BLaER1 treated with 17β-estradiol and CSF1 and Interleukin-3, amounts not matched to agents 10 nM and 100 nM (cell line): ENCODE measurements at regions not wholly inside any gene's neighbourhood (a gene's known extent, or its start where the extent isn't known, plus 50 kb on each side); places are given as distances from the start of the nearest gene placed in this dataset.
A peak's percentile ranks its signal among the peaks of the same experiment; 100 is the strongest.

Experiments used
- H3K27ac ChIP-seq, 11 experiments: shearing (Covaris generic); formaldehyde crosslinking; 2 replicates each; pipeline ENCODE4 v1.8.1; 2022
- H3K27me3 ChIP-seq, 11 experiments: shearing (Covaris generic); formaldehyde crosslinking; 2 replicates each; pipeline ENCODE4 v1.8.1; 2022
- H3K36me3 ChIP-seq, 11 experiments: shearing (Covaris generic); formaldehyde crosslinking; 2 replicates each; pipeline ENCODE4 v1.8.1; 2022
- H3K4me1 ChIP-seq, 10 experiments: shearing (Covaris generic); formaldehyde crosslinking; 2 replicates each; pipeline ENCODE4 v1.8.1; 2022
- H3K4me2 ChIP-seq, 11 experiments: shearing (Covaris generic); formaldehyde crosslinking; 2 replicates each; pipeline ENCODE4 v1.8.1; 2022
- H3K4me3 ChIP-seq, 10 experiments: shearing (Covaris generic); formaldehyde crosslinking; 2 replicates each; pipeline ENCODE4 v1.8.1; 2022
- H3K9ac ChIP-seq, 11 experiments: shearing (Covaris generic); formaldehyde crosslinking; 2 replicates each; pipeline ENCODE4 v1.8.1; 2022
- H3K9me3 ChIP-seq, 11 experiments: shearing (Covaris generic); formaldehyde crosslinking; replicated peaks in 1 of 11; 2 replicates each; pipeline ENCODE4 v1.8.1; 2022
- H4K20me1 ChIP-seq, 11 experiments: shearing (Covaris generic); formaldehyde crosslinking; 2 replicates each; pipeline ENCODE4 v1.8.1; 2022
- Cebpa-rat ChIP-seq, 11 experiments: shearing (Covaris generic); IDR thresholded peaks; 2 replicates each; pipeline ENCODE4 v1.8.1; 2022

DNA sequence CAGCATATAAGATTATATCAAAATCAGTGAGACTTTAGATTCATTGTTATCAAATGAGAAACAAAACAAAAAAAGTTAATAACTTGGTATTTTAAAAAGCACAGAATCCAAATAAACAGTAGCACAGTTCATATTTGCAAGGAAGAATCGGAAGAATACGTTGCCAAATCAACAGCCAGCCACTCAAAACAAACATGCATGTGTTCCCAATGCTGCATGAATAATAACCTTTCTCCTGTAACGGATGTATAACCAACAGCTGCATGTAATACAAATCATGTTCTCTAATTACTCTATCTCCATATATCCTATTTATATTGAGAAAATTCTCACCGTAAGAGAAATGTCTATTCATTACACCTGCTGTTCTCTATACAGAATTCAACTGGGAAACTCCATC is 98.9 kb upstream of the FOXD3 start:
- Histone ChIP-seq H4K20me1 (no peaks in the 10 kb centered on the region), H3K36me3 (no peaks in the 10 kb centered on the region), H3K27me3 (no peaks in the 10 kb centered on the region), H3K4me2 (no peak overlapping the region), H3K9me3 (no peaks in the 10 kb centered on the region), H3K9ac (no peak overlapping the region), H3K4me1 (no peaks in the 10 kb centered on the region), H3K4me3 (no peak overlapping the region), H3K27ac (no peak overlapping the region)
- TF ChIP-seq Cebpa-rat (IDR thresholded peaks at IDR 0.05): no peak

DNA sequence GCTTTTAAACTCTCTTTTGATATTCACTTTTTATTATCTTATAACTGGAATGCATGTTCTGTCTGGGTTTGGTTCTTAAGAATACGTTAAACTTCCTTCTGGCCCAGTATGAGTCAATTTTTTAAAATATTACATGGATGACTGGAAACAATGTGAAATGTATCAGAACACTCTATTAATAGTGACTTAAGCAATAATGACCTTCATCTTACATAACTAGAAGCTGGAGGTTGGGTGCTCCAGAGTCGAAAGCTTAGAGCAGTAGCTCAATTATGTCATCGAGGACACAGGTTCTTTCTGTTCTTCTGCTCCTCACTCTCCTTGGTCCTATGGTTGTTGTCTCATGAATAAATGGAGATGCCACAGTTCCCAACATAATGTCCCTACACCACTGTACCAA is 91.6 kb upstream of the FOXD3 start:
- Histone ChIP-seq H3K9ac (no peak overlapping the region), H3K4me3 (no peak overlapping the region), H3K9me3 (peaks cover 6 to 23% (median 18%) of the 10 kb centered on the region in 11 experiments; a peak in 18 of 22 replicates), H4K20me1 (no peaks in the 10 kb centered on the region), H3K27me3 (no peaks in the 10 kb centered on the region), H3K27ac (no peak overlapping the region), H3K36me3 (no peaks in the 10 kb centered on the region), H3K4me1 (no peaks in the 10 kb centered on the region), H3K4me2 (no peak overlapping the region)
- TF ChIP-seq Cebpa-rat (IDR thresholded peaks at IDR 0.05): no peak

- Histone ChIP-seq H3K9me3 (peaks cover 6 to 17% (median 14%) of the 10 kb centered on the region in 11 experiments; a peak in 18 of 22 replicates), H3K4me1 (no peaks in the 10 kb centered on the region), H4K20me1 (no peaks in the 10 kb centered on the region), H3K36me3 (no peaks in the 10 kb centered on the region), H3K27me3 (no peaks in the 10 kb centered on the region), H3K4me2 (no peak overlapping the region), H3K4me3 (no peak overlapping the region), H3K27ac (no peak overlapping the region), H3K9ac (no peak overlapping the region)
- no peak for TF ChIP-seq Cebpa-rat (IDR thresholded peaks at IDR 0.05)
Observed at GRCh38 chr1:63238721-63239120, 83.6 kb upstream of the FOXD3 start.

DNA sequence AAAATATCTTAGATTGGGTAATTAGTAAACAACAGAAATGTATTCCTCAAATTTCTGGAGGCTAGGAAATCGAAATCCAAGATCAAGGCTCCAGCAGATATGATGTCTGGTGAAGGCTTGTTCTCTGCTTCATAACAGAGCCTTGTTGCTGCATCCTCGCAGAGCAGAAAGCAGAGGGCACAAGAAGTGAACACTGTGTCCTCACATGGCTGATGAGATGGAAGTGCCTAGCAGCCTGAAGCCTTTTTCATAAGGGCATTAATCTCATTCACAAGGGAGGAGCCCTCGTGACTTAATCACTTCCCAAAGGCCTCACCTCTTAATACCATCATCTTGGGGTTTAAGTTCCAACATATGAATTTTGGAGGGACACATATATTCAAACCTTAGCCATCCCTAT is 77.2 kb upstream of the FOXD3 start:
- Histone ChIP-seq H3K4me2 (no peak overlapping the region), H3K4me3 (no peak overlapping the region), H3K9me3 (no peaks in the 10 kb centered on the region; a peak in 1 of 22 replicates), H3K27ac (no peak overlapping the region), H3K36me3 (no peaks in the 10 kb centered on the region), H3K9ac (no peak overlapping the region), H3K4me1 (no peaks in the 10 kb centered on the region), H4K20me1 (no peaks in the 10 kb centered on the region), H3K27me3 (no peaks in the 10 kb centered on the region)
- no peak for TF ChIP-seq Cebpa-rat (IDR thresholded peaks at IDR 0.05)

GRCh38 chr1:63248216-63248615 is 74.2 kb upstream of the FOXD3 start:
- Histone ChIP-seq H3K27me3 (no peaks in the 10 kb centered on the region), H3K9me3 (no peaks in the 10 kb centered on the region; a peak in 1 of 22 replicates), H3K4me3 (no peak overlapping the region), H3K27ac (no peak overlapping the region), H4K20me1 (no peaks in the 10 kb centered on the region), H3K4me2 (no peak overlapping the region), H3K36me3 (no peaks in the 10 kb centered on the region), H3K9ac (no peak overlapping the region), H3K4me1 (no peaks in the 10 kb centered on the region)
- TF ChIP-seq Cebpa-rat (IDR thresholded peaks at IDR 0.05): no peak

DNA sequence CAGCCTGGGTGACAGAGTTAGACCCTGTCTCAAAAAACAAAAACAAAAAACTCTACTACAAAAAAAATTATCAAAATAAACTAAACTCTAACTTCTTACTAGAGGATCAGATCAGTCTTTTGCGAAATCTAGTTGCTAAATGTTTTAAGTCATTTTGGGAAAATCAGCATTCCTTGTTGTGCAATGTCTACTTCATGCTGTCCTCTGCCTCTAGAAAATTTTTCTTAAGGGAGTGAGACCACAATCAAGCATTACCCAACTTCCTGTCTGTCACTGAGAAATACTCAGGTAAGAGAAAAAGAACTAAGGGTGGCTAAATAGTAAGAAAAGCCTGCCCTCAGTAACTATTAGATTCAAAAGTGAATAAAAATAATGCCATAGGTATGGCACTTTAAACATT is 67.2 kb upstream of the FOXD3 start:
- Histone ChIP-seq H3K27me3 (no peaks in the 10 kb centered on the region), H3K27ac (no peak overlapping the region), H4K20me1 (no peaks in the 10 kb centered on the region), H3K4me2 (peak overlapping the region in 1 of 11 experiments; percentile 3; a peak in 2 of 22 replicates), H3K36me3 (no peaks in the 10 kb centered on the region), H3K4me3 (no peak overlapping the region), H3K9ac (no peak overlapping the region), H3K9me3 (no peaks in the 10 kb centered on the region; a peak in 1 of 22 replicates), H3K4me1 (peaks cover 0 to 5% (median 0%) of the 10 kb centered on the region in 10 experiments; a peak in 2 of 20 replicates)
- no peak; a peak in 1 of 22 replicates for TF ChIP-seq Cebpa-rat (IDR thresholded peaks at IDR 0.05)

- no peaks in the 10 kb centered on the region for H3K9me3 ChIP-seq
- no peak for TF ChIP-seq Cebpa-rat (IDR thresholded peaks at IDR 0.05)
- no peak overlapping the region for H3K27ac ChIP-seq
- H3K4me1 ChIP-seq: no peaks in the 10 kb centered on the region
- H3K36me3 ChIP-seq: no peaks in the 10 kb centered on the region
- H3K9ac ChIP-seq: no peak overlapping the region
- no peaks in the 10 kb centered on the region for H3K27me3 ChIP-seq
- no peaks in the 10 kb centered on the region for H4K20me1 ChIP-seq
- no peak overlapping the region for H3K4me2 ChIP-seq
- H3K4me3 ChIP-seq: no peak overlapping the region
Observed at GRCh38 chr1:63261736-63262458, 60.5 kb upstream of the FOXD3 start.

DNA sequence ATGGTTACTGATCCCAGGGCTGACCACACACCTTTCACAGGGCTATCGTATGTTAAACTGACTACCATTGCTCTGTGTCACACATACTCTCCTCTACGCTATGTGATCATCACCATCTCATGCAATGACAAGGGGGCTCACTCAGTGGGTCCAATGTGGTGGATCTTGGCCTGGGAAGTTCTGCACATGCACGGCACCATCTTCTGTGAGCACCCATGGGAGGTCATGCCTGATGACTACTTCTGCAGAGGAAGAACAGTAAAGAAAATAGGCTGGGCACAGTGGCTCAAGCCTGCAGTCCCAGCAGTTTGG is 60.0 kb upstream of the FOXD3 start:
- Histone ChIP-seq H3K4me1 (no peaks in the 10 kb centered on the region), H3K4me3 (no peak overlapping the region), H3K27ac (no peak overlapping the region), H3K9ac (no peak overlapping the region), H3K27me3 (no peaks in the 10 kb centered on the region), H3K4me2 (no peak overlapping the region), H3K9me3 (no peaks in the 10 kb centered on the region), H4K20me1 (no peaks in the 10 kb centered on the region), H3K36me3 (no peaks in the 10 kb centered on the region)
- TF ChIP-seq Cebpa-rat (IDR thresholded peaks at IDR 0.05): no peak

GRCh38 chr1:63264161-63264560 is 58.2 kb upstream of the FOXD3 start:
- Histone ChIP-seq H3K4me2 (no peak overlapping the region), H3K27ac (no peak overlapping the region), H3K9ac (no peak overlapping the region), H3K36me3 (no peaks in the 10 kb centered on the region), H3K4me3 (no peak overlapping the region), H4K20me1 (no peaks in the 10 kb centered on the region), H3K9me3 (no peaks in the 10 kb centered on the region), H3K4me1 (no peaks in the 10 kb centered on the region), H3K27me3 (no peaks in the 10 kb centered on the region)
- no peak for TF ChIP-seq Cebpa-rat (IDR thresholded peaks at IDR 0.05)

- no peak overlapping the region for H3K27ac ChIP-seq
- no peak overlapping the region for H3K4me3 ChIP-seq
- H3K9me3 ChIP-seq: no peaks in the 10 kb centered on the region
- H3K4me2 ChIP-seq: no peak overlapping the region
- H3K4me1 ChIP-seq: no peaks in the 10 kb centered on the region
- no peaks in the 10 kb centered on the region for H4K20me1 ChIP-seq
- no peaks in the 10 kb centered on the region for H3K27me3 ChIP-seq
- TF ChIP-seq Cebpa-rat (IDR thresholded peaks at IDR 0.05): no peak
- H3K36me3 ChIP-seq: no peaks in the 10 kb centered on the region
- H3K9ac ChIP-seq: no peak overlapping the region
Observed at GRCh38 chr1:63266857-63267256, 55.5 kb upstream of the FOXD3 start.
